NB4 (cell line): ENCODE measurements at regions not wholly inside any gene's neighbourhood (a gene's known extent, or its start where the extent isn't known, plus 50 kb on each side); places are given as distances from the start of the nearest gene placed in this dataset.

Source experiments
- CTCF ChIP-seq: IDR thresholded peaks from one replicate; pipeline ENCODE4 v1.5.1; 2012; ENCODE audit warnings: low read depth, low read length
- MAX ChIP-seq: IDR thresholded peaks from 2 replicates; pipeline ENCODE4 v1.6.1; 2011; ENCODE audit warnings: low read depth, low read length

GRCh38 chr6:47164877-47165276 is 122.7 kb upstream of the ADGRF1 start:
- no peak for TF ChIP-seq CTCF
- TF ChIP-seq MAX, result no peak
